ENCODE measurements at regions not wholly inside any gene's neighbourhood (a gene's known extent, or its start where the extent isn't known, plus 50 kb on each side); places are given as distances from the start of the nearest gene placed in this dataset.

DNA sequence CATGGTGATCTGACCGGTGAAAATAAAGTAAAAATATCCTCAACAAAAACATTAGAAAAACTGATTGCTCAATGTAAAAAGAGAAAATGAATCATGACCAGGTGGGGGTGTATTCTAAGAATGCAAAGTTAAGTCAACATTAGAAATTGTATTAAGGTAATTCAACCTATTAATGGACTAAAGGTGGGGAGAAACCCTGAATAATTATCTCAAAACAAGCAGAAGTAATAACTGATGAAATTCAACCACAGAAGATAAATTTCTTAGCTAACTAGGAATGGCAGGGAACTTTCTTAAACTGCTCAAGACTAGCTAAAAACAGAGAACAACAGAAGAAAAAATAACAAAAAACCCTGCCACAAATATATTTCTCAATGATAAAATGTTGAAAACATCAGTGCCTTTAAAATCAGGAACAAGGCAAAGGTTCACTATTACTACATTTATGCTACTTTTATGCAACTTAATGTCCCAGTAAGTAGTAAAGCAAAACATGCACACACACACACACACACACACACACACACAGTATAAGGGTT, 204.4 kb upstream of the THBS1 start:
- H3K27me3 ChIP-seq (ENCODE audit: control insufficient read depth in 1 of 2, insufficient read depth in 2 of 2, low read length in 2 of 2) = no peaks in the 10 kb centered on the region
- ChIA-PET POLR2A (no interaction called here), CTCF (ENCODE audit: low intra/inter-chr PET ratio, low total read pairs) (no interaction called here)
- TF ChIP-seq, protein P1, sequence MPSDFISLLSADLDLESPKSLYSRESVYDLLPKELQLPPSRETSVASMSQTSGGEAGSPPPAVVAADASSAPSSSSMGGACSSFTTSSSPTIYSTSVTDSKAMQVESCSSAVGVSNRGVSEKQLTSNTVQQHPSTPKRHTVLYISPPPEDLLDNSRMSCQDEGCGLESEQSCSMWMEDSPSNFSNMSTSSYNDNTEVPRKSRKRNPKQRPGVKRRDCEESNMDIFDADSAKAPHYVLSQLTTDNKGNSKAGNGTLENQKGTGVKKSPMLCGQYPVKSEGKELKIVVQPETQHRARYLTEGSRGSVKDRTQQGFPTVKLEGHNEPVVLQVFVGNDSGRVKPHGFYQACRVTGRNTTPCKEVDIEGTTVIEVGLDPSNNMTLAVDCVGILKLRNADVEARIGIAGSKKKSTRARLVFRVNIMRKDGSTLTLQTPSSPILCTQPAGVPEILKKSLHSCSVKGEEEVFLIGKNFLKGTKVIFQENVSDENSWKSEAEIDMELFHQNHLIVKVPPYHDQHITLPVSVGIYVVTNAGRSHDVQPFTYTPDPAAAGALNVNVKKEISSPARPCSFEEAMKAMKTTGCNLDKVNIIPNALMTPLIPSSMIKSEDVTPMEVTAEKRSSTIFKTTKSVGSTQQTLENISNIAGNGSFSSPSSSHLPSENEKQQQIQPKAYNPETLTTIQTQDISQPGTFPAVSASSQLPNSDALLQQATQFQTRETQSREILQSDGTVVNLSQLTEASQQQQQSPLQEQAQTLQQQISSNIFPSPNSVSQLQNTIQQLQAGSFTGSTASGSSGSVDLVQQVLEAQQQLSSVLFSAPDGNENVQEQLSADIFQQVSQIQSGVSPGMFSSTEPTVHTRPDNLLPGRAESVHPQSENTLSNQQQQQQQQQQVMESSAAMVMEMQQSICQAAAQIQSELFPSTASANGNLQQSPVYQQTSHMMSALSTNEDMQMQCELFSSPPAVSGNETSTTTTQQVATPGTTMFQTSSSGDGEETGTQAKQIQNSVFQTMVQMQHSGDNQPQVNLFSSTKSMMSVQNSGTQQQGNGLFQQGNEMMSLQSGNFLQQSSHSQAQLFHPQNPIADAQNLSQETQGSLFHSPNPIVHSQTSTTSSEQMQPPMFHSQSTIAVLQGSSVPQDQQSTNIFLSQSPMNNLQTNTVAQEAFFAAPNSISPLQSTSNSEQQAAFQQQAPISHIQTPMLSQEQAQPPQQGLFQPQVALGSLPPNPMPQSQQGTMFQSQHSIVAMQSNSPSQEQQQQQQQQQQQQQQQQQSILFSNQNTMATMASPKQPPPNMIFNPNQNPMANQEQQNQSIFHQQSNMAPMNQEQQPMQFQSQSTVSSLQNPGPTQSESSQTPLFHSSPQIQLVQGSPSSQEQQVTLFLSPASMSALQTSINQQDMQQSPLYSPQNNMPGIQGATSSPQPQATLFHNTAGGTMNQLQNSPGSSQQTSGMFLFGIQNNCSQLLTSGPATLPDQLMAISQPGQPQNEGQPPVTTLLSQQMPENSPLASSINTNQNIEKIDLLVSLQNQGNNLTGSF (CRISPR knock-in tag; IDR thresholded peaks at IDR 0.05) = no peak
- TF ChIP-seq PITX1 (CRISPR knock-in tag; IDR thresholded peaks at IDR 0.05) = no peak
- H3K9me3 ChIP-seq (ENCODE audit: low read length) = peaks cover 6% of the 10 kb centered on the region; the same call in 1 of the 2 replicates
- 84% methylated on average over 1 of the region's 1 CpG for WGBS (ENCODE audit: low lambda C conversion rate)
- no peak overlapping the region for H2AFZ ChIP-seq (ENCODE audit: low read length)
- no peak overlapping the region for H3K4me2 ChIP-seq (ENCODE audit: low read depth, low read length)
- no peaks in the 10 kb centered on the region for H4K20me1 ChIP-seq (ENCODE audit: insufficient read depth, low read length)
- FAIRE-seq (no peak), DNase-seq (ENCODE audit: low spot score) (no peak), ATAC-seq (no peak)
- H3K79me2 ChIP-seq (ENCODE audit: insufficient read depth, low read length) = no peaks in the 10 kb centered on the region
- no peaks in the 10 kb centered on the region for H3K4me1 ChIP-seq (ENCODE audit: insufficient read depth, low read length)
- H3K4me3 ChIP-seq (replicated peaks in 1 of 3; ENCODE audit: insufficient read depth in 1 of 3, low read depth in 2 of 3, low read length in 3 of 3) = no peak overlapping the region
- H3K27ac ChIP-seq (ENCODE audit: extremely low read length, insufficient read depth, low read length) = no peak overlapping the region
- H3K9ac ChIP-seq (ENCODE audit: insufficient read depth, low read depth, low read length) = no peak overlapping the region
- in situ Hi-C loops (cut with HindIII; ENCODE audit: extremely low pct_ligation_motif_present, low pct_unique_long_range_greater_than_20kb) = no loop called here
- no TSS peak for BruUV-seq (replicated peaks)
- intact Hi-C loops (cut with micrococcal nuclease; ENCODE audit: unreplicated experiment) = no loop called here
- no peaks in the 10 kb centered on the region for H3K36me3 ChIP-seq (replicated peaks in 1 of 2; ENCODE audit: control insufficient read depth in 1 of 2, insufficient read depth in 2 of 2, low read length in 2 of 2)

DNA sequence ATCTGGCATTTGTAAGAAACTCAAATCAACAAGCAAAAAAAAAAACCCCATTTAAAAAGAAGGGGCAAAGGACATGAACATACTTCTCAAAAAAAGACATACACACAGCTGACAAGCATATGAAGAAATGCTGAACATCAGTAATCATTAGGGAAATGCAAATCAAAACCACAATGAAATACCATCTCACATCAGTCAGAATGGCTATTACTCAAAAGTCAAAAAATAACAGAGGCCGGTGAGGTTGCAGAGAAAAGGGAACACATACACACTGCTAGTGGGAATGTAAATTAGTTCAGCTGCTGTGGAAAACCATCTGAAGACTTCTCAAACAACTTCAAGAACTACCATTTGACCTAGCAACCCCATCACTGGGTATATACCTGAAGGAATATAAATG, 199.4 kb upstream of the THBS1 start:
- WGBS (ENCODE audit: low lambda C conversion rate) = 86% methylated on average over 1 of the region's 1 CpG
- ATAC-seq (no peak), DNase-seq (ENCODE audit: low spot score) (no peak), FAIRE-seq (no peak)
- no peaks in the 10 kb centered on the region for H3K79me2 ChIP-seq (ENCODE audit: insufficient read depth, low read length)
- H3K27ac ChIP-seq (ENCODE audit: extremely low read length, insufficient read depth, low read length) = no peak overlapping the region
- in situ Hi-C loops (cut with HindIII; ENCODE audit: extremely low pct_ligation_motif_present, low pct_unique_long_range_greater_than_20kb) (no loop called here), intact Hi-C loops (cut with micrococcal nuclease; ENCODE audit: unreplicated experiment) (no loop called here)
- CTCF ChIA-PET (ENCODE audit: low intra/inter-chr PET ratio, low total read pairs) = no interaction called here
- no peaks in the 10 kb centered on the region for H3K4me1 ChIP-seq (ENCODE audit: insufficient read depth, low read length)
- H2AFZ ChIP-seq (ENCODE audit: low read length) = no peak overlapping the region
- H3K4me2 ChIP-seq (ENCODE audit: low read depth, low read length) = no peak overlapping the region
- H3K9me3 ChIP-seq (ENCODE audit: low read length) = no peaks in the 10 kb centered on the region
- H3K36me3 ChIP-seq (replicated peaks in 1 of 2; ENCODE audit: control insufficient read depth in 1 of 2, insufficient read depth in 2 of 2, low read length in 2 of 2) = no peaks in the 10 kb centered on the region
- no peaks in the 10 kb centered on the region for H3K27me3 ChIP-seq (ENCODE audit: control insufficient read depth in 1 of 2, insufficient read depth in 2 of 2, low read length in 2 of 2)
- no peak overlapping the region for H3K4me3 ChIP-seq (replicated peaks in 1 of 3; ENCODE audit: insufficient read depth in 1 of 3, low read depth in 2 of 3, low read length in 3 of 3)
- POLR2A ChIA-PET = no interaction called here
- H3K9ac ChIP-seq (ENCODE audit: insufficient read depth, low read depth, low read length) = no peak overlapping the region
- no TSS peak for BruUV-seq (replicated peaks)
- no peaks in the 10 kb centered on the region for H4K20me1 ChIP-seq (ENCODE audit: insufficient read depth, low read length)
- TF ChIP-seq KDM2A (CRISPR knock-in tag; IDR thresholded peaks at IDR 0.05; ENCODE audit: borderline replicate concordance, low read depth) (no peak), MYNN (CRISPR knock-in tag; IDR thresholded peaks at IDR 0.05; ENCODE audit: low read depth) (no peak), NONO (IDR thresholded peaks at IDR 0.05) (no peak), NONO (CRISPR knock-in tag; conservative IDR thresholded peaks at IDR 0.05) (no peak), ZNF24 (IDR thresholded peaks at IDR 0.05) (no peak), YY1 (IDR thresholded peaks at IDR 0.05; ENCODE audit: insufficient read depth, insufficient replicate concordance, low read depth, low read length) (no peak), ZFP36L1 (CRISPR knock-in tag; IDR thresholded peaks at IDR 0.05) (no peak), MTA3 (CRISPR knock-in tag; IDR thresholded peaks at IDR 0.05) (no peak), HNRNPK (IDR thresholded peaks at IDR 0.05; ENCODE audit: low read depth, low read length, poor library complexity, severe bottlenecking) (no peak), GATAD1 (CRISPR knock-in tag; IDR thresholded peaks at IDR 0.05) (no peak), ZNF224 (CRISPR knock-in tag; IDR thresholded peaks at IDR 0.05) (no peak)
- TF ChIP-seq, protein P2, sequence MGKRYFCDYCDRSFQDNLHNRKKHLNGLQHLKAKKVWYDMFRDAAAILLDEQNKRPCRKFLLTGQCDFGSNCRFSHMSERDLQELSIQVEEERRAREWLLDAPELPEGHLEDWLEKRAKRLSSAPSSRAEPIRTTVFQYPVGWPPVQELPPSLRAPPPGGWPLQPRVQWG (CRISPR knock-in tag; IDR thresholded peaks at IDR 0.05; ENCODE audit: borderline replicate concordance, low read depth) = no peak
